GM21515 (cell line): ENCODE measurements at regions not wholly inside any gene's neighbourhood (a gene's known extent, or its start where the extent isn't known, plus 50 kb on each side); places are given as distances from the start of the nearest gene placed in this dataset.
"Not testable (repeated sequence)": the region's sequence is repeated elsewhere in the genome, so short reads cannot be mapped to it uniquely, and the experiment has no call there.

Source experiments
- ATAC-seq: cut with Tn5 transposase; IDR thresholded peaks from one replicate; pipeline ENCODE4 v1.9.1; 2021; ENCODE audit not compliant: unreplicated experiment

DNA sequence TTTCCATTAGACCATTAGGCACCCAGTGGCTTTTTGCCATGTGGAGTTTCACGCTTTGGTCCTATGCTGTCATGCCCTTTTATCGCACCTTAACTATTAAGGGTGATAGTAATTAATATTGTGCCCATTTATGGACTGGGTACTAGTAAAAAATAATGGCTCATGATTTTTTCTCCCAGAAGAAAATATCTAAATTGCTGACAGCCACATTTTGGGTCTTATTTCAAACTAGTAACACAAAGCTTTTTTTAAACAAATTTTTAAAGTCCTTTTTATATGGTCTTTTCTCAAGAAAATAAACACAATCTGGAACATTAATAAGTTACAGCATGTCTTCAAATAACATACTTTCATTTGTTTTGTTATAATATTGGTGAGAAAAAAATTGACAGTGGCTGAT is 179.7 kb downstream of the ANKRD7 start:
- ATAC-seq, result no peak

DNA sequence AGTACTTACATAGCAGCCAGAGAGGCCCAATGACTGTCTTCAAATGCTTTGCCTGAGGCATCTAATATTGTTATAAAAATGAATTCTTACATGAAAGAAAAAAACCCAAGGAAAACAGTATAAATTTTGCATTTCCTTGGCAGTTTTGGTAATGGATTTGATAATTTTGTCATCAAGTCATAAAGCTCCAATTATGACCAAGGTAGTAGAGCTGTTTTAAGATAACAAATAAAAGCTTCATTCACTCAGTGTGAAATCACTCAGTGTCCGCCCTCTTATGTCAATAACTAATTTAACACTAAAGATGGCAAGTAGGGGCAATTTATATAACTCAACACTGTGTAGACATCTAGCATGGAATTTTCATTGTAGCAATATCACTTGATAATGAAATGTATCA is 193.9 kb downstream of the ANKRD7 start:
- ATAC-seq, result no peak

DNA sequence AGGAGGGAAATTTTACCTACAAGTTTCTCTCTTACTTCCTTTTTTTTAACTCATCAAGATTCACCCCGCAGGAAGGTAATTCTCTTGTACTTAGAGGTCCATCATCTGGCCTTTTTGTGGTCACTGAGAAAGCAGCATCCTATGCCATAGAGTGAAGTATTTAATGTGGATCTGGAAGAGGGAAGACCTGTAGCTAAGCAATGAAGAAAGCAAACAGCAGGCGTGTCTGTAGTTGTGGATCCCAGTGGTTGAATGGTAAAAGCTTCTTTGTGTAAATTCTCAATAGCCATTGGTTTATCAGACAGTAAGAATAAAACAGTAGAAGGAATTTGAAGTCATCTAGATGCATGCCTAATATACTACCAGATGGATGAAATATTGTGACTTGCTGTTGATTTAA is 196.4 kb downstream of the ANKRD7 start:
- ATAC-seq, result no peak

DNA sequence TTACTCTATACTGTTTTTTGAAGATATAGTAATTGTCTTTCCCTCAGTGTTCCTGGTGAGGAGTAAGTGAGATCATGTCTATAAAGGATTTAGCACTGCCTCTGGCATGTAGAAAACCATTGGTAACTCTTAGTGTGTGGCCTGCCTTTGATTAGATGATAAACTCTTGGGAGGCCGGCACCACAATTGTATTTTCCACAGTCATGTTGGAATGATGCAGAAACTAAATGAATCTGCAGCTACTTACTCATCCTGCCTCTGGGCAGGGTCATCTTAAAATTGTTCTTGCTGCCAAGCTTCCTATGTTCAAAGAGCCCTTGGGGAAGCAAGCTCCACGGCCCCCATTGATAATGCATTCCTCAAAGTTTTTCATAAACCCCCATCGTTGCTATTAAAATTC is 204.6 kb downstream of the ANKRD7 start:
- no peak for ATAC-seq

DNA sequence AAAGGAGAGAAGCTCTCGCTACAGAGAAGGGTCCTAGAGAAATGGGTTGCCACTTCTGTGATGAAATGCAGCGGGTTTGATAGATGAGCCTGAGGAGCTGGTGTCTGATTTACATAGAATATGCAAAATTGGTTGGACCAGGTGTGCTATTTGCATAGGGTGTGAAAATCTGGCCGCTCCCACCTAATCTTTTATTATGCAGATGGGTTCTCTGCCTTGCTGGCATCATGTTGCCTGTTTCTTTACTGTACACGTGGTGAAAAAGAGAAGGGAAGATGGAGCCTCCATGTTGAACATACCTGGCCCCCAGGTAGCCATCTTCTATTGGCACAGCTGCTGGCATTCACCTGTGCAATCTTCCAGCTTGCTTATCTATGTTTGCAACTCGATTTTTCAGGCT is 212.2 kb downstream of the ANKRD7 start:
- ATAC-seq, result no peak

DNA sequence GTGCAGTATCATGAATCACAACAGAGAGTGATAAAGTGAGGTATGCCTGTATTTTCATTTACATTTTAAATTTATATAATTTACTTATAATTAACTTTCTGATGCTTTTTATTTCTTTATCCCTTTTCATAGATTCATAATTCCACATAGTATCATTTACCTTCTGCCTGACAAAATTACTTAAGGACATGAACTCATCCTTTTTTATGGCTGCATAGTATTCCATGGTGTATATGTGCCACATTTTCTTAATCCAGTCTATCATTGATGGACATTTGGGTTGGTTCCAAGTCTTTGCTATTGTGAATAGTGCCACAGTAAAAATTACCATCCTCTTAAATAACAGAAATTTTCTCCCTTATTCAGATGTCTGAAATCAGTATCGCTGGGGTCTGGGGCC is 224.5 kb downstream of the ANKRD7 start:
- ATAC-seq, result not testable (repeated sequence)

DNA sequence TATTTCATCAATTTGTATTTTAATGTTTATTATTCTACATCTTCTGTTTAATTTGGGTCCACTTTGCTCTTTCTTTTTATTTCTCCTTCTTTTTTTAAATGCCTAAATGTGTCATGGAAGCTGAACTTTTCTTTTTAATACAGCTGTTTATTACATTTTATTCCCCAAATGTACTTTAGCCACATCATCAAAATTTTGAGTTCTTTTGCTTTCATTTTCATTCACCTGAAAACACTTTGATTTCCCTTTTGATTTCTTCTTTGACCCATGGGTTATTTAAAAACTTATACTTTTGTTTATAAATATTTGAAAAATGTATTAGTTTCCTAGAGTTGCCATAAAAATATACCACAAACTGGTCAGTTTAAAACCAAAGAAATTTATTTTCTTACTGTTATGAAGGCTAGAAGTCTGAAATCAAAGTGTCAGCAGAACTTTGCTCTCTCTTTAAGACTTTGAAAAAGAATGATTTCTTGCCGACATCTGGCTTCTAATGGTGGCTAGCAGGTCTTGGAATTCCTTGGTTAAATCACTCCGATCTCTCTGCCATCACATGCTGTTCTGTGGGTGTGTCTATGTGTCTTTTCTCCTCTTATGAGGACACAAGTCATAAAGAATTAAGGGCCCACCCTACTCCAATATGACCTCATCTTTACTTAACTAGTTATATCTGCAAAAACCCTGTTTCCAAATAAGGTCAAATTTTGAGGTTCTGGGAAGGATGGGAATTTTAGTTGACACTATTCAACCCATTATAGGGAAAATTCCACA is 225.5 kb downstream of the ANKRD7 start:
- no peak for ATAC-seq

DNA sequence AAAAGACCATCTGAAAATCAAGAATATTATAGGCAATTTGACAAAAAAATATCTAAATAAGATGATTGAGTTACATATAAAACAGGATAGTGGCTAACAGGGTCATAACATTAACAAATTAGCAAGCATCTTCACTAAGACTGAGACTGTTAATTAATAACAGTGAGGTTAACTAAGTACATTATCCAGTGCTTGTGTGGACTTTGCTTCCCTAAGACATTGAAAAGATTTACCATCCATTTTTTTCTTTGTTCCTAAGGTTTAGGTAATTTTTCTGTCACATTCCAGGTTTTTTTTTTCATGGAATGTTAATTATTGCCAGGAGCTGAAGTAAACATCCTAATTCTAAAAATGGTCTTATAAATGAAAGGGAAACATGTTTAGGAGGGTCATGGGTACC is 227.6 kb downstream of the ANKRD7 start:
- no peak for ATAC-seq

DNA sequence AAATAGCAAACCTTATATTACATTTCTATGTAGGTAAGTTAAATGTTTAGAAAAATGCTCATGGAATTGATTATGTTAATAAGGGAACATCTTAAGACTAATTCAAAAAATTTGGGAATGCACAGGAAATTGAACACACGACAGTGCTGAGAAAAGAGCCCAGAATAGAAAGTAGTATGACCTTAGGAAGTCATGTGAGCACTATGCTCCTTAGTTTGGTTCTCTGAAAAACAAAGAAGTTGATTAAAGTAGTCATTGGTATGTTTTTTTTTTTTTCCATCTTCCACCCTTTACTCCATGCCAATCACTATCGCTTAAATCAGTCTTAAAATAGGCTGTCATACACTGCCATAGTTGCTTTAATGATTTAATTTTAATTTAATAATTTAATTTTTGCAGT is 242.9 kb downstream of the ANKRD7 start:
- no peak for ATAC-seq

DNA sequence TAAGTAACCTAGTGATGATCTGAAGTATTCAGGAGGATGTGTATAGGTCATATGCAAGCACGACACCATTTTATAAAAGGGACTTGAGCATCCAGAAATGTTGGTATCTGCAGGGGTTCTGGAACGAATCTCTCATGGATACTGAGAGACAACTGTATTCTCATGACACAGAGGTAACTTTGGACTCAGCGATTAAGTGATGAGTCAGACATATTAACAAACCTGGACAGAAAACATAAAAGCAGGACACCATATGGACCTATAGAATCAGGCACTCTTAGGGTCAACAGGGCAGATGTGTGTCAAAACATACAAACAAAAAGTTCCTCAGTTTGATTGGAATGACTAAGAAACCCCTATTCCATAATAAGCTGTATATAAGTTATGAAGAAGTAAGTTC is 248.1 kb downstream of the ANKRD7 start:
- no peak for ATAC-seq

DNA sequence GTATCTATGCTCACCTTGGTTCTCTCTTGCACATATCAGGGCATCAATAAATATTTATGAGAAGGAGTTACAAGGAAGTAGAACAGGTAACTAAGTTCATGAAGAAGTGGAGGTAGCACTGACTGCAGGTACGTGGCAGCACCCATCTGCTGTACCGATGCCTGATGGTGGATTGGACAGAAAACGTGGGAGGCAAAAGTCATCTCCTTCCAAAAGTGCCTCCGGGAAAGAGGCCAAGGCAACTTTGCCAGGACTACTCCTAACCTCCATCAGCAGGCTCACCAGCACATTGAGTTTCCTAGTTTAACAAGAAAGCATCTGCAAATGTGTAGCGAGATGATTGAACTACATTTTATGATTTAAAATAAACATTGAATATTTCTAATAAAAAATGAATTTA is 248.8 kb downstream of the ANKRD7 start:
- ATAC-seq, result no peak

DNA sequence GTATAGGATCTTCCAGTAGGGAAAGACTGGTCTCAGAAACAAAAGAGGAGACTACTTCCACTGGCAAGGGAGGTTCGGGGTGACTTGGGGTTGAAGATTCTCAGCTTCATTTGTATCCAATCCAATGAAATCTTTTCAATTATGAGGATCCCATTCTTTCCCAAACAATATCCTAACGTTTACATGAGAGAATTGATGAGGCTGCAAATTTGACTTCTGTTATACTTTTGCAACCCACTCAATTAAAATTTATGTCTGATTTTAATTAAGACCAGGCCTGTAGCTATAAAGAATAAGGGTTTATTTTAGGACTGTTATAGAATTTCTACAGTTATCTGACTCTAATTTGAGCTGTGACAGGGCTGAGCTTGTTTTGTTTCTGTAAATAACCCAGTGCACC is 251.5 kb downstream of the ANKRD7 start:
- no peak for ATAC-seq

DNA sequence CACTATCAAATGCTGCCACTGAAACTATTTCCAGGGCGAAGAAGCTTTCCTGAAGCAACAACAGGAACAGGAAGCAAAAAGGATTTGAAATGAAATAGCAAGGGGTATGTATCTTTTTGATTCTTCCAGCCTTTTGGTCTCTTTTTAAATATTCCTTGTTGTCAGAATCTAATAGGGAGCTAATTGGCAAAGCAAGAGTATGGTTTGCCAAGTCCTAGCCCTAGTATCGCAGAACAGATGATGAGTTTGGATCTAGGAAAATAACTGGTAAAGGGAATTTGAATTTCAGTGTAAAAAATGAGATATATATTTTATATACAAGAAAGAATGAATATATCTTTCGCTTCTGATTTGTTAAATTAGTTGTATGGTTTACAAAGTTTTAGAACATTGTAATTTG is 252.5 kb downstream of the ANKRD7 start:
- ATAC-seq, result no peak

DNA sequence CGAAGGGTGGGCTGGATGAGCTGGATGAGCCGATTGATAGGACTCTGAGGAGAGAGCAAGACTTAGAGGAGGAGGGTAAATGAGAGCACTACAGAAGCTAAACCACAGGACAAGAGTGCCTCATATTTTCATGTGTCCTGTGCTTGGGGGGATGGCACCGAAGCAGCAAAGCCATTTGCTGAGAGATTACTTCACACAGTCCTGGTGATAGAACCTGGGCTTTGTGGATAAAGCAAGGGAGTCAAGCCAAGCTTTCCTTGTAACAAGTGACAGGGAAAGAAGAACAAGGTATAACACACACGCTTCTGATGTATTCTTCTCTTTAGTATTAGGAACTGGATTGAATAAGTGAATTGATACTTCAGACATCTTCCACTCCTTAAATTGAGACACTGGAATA is 253.7 kb downstream of the ANKRD7 start:
- no peak for ATAC-seq

DNA sequence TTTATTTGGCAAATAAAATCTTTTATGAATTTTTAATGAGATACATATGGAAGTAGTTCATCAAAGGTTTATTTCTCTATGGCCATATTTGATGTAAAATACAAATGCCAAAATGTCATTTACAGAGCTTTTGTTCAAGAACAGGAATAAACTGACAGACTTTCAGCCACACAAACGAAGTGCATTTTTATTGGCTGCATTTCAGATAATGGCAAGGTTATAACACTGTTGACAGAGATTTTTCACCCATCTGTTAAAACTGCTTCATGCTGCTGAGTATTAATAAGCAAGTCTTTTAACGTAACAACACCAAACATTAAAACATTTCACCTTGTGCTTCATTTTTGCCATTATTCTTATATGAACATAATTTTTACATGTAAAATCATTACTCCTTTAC is 254.4 kb downstream of the ANKRD7 start:
- ATAC-seq, result no peak

DNA sequence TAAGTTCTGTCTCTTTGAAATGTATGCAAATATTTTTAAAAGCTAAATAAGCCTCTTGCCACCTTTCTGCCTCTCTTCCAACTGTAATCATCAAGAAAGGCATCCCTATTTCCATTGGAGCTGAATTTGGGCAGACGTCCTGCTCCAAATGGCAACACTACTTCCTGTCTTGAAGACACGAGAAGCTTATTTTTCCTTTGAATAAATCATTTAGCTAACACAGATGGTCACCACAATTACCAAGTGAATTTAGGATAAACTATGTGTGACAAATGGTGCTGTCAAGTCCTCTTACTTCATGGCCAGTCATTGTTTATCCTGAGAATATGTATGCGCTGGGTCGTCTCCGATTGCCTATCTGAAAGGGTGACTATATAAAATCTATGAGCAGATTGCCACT is 268.0 kb downstream of the ANKRD7 start:
- no peak for ATAC-seq

DNA sequence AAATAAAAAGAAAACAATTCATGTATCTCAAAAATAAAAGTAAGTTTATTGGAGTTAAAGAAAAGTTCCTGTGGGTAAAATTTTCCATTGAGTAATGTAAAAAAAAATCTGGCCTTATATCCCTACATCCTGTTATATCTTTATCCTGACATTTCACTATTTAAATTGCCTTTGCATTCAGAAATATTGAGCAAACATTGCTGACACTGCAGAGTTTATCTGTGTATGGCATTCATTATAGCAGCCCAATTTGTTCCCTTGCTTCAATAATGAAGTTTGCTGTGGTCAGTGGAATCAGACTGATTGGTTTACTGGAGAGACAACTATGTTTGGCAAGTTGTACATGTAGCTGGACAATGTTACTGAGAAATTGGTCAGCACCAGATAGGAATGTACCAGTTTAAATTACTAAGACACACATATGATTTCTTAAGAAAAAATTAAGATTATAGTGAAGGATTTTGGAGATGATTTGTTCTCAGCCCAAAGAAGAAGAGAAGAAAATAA is 271.7 kb downstream of the ANKRD7 start:
- ATAC-seq, result no peak

DNA sequence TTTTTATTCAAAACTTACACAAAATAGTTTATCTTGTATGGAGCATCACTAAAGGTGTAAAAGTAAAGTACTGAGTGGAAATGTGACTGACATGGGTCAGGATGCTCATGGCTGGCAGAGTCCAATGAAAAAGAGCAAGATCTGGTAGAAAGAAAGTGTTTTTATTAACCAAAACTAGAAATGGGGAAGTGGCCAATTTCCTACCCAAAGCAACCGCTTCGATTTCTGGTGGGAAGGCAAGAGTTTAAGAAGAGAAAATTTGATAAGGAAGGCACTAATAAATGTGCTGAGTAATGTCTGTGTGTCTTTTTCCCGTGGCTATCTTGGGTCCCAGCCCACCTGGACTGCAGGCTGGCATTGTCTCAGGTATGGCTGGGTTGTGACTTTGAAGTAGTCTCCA is 277.7 kb downstream of the ANKRD7 start:
- ATAC-seq, result no peak

DNA sequence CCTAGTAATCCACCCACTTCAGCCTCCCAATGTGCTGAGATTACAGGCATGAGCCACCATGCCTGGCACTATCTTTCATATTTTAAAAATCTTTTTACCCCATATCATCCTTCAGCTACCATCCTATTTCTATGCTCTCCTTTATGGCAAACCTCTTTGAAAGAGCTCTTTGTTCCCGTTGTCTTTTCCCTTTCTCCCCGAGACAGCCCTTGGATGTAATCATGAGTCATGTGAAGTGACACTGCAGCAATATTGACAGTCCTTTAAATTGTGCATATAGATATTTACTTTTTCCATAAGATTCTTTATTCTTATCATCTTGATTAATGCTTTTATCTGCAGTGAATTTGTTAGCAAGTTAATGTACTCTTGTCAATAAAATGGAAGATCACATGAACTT is 286.6 kb downstream of the ANKRD7 start:
- no peak for ATAC-seq

DNA sequence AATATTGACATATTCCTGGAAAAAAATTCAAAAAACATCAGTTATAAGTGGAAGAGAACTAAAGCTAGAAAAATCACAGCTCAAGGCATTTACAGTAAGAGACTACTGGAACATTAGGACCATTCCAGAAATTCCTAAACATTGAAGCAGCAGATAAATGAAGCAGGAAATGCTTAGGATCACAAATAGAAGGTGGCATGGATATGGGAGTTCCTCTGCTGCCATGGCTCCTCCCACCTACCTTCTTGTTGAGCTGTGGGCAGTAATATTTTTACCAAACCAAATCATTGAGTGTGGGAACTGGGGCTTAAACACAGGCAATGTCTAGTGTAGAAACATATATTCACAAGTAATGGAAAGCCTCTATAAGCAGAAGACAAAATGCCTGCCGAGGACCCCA is 292.8 kb downstream of the ANKRD7 start:
- no peak for ATAC-seq

DNA sequence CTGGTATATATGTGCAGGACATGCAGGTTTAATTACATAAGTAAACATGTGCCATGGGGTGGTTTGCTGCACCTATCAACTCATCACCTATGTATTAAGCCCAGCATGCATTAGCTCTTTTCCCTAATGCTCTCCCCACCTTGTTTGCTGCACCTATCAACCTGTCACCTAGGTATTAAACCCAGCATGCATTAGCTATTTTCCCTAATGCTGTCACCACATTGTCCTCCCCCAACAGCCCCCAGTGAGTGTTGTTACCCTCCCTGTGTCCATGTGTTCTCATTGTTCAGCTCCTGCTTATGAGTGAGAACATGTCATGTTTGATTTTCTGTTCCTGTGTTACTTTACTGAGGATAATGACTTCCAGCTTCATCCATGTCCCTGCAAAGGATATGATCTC is 300.5 kb downstream of the ANKRD7 start:
- ATAC-seq, result no peak

DNA sequence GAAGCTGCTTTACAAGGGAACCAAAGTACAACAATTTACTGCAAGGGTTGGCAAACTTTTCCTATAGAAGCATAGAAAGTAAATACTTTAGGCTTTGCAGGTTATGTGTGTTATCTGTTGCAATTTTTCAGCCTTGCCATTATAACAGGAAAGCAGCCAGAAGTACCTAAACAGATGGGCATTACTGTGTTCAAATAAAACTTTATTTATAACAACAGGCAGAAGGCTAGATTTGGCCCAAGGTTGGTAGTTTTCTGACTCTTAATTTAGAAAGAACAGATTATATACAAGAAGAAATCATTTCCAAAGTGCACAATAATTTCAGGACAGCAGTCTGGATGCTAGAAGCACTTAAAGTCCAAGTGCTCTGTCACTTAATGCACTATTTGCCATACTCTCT is 307.1 kb downstream of the ANKRD7 start:
- ATAC-seq, result no peak

DNA sequence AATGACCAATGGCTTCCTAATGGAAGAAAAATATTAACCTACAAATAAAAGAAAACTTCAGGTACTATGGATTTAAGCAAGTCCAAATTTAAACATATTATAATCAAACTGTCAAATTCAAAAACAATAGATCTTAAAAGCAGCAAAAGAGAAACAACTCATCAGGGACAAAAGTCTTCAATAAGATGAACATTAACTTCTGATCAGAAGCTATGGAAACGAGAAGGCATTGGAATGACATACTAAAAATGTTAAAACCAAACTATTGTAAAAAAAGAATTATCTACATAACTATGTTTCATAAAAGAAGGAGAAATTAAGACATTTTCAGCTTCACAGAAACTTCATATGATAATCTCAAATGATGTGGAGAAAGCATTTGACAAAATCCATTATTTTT is 334.7 kb downstream of the ANKRD7 start:
- no peak for ATAC-seq
